HCT116 (cell line): ENCODE measurements at regions not wholly inside any gene's neighbourhood (a gene's known extent, or its start where the extent isn't known, plus 50 kb on each side); places are given as distances from the start of the nearest gene placed in this dataset.

Experiments used
- ATAC-seq: fragments of 200-7000 bp; cut with Tn5 transposase; 2 replicates; pipeline ENCODE4 v1.9.1; 2020; ENCODE audit warnings: mild to moderate bottlenecking, moderate library complexity
- BruUV-seq: library from RNA; stranded (reverse); fragments of 400-500 nt; replicated peaks from 2 replicates; lab custom pipeline; 2021; lab: Mats Ljungman, UMichigan
- CTCF ChIA-PET: fragments of 300-600 bp; sonication (Branson Sonifier 250); formaldehyde crosslinking; loops from one replicate; lab custom pipeline; 2021; ENCODE audit warnings: antibody characterized with exemption; lab: Charles Lee
- POLR2A ChIA-PET: fragments of 300-600, 350-600 bp; sonication (Branson Sonifier 250); formaldehyde crosslinking; loops from one replicate; lab custom pipeline; 2021; ENCODE audit warnings: antibody characterized with exemption; lab: Charles Lee
- RAD21 ChIA-PET, 2 experiments: fragments of 300-600 bp; sonication (Branson Sonifier 250); formaldehyde crosslinking; loops; one replicate each; lab custom pipeline; 2023; ENCODE audit warnings: low total read pairs in 2 of 2; ENCODE audit not compliant: uncharacterized antibody in 2 of 2, unreplicated experiment in 2 of 2, low non-redundant PET in 1 of 2; lab: Charles Lee
- DNase-seq: peaks from one replicate; pipeline ENCODE4 v3.0.0-alpha.2; 2010; ENCODE audit warnings: low read depth, low spot score
- H2AFZ ChIP-seq: fragments of 200-600 bp; shearing (Covaris generic), sonication (generic); 2 replicates; pipeline ENCODE4 v1.6.1; 2017; ENCODE audit warnings: low read depth, mixed run types, mixed read lengths, antibody characterized with exemption, low read length; ENCODE audit not compliant: poor library complexity, severe bottlenecking
- H3K27ac ChIP-seq: 2 replicates; pipeline ENCODE4 v1.5.1; 2012; ENCODE audit warnings: low read depth, low read length
- H3K27me3 ChIP-seq: fragments of 200-600 bp; sonication (generic); 2 replicates; pipeline ENCODE4 v1.6.1; 2016; ENCODE audit warnings: mixed run types, low read length, mixed read lengths; ENCODE audit not compliant: insufficient read depth
- H3K36me3 ChIP-seq, 2 experiments: fragments of 200-500 bp in 1 of 2; fragments of 200-600 bp in 1 of 2; sonication (Bioruptor generic) in 1 of 2; sonication (generic) in 1 of 2; 2 replicates each; pipeline versions ENCODE4 v1.5.1 to v1.6.1; 2014 to 2016; ENCODE audit warnings: low read length in 2 of 2, inconsistent platforms in 1 of 2, mixed read lengths in 1 of 2, mixed run types in 1 of 2; ENCODE audit not compliant: insufficient read depth in 2 of 2, control insufficient read depth in 1 of 2
- H3K4me1 ChIP-seq, 2 experiments: fragments of 200-600 bp in 1 of 2; sonication (generic) in 1 of 2; 2 replicates each; pipeline versions ENCODE4 v1.5.1 to v1.6.1; 2012 to 2017; ENCODE audit warnings: low read length in 2 of 2, inconsistent platforms in 1 of 2, mild to moderate bottlenecking in 1 of 2, mixed read lengths in 1 of 2, mixed run types in 1 of 2, moderate library complexity in 1 of 2; ENCODE audit not compliant: insufficient read depth in 2 of 2, control insufficient read depth in 1 of 2
- H3K4me2 ChIP-seq: fragments of 200-600 bp; sonication (generic); 2 replicates; pipeline ENCODE4 v1.6.1; 2017; ENCODE audit warnings: mixed run types, low read length, mixed read lengths
- H3K4me3 ChIP-seq, 2 experiments: fragments of 200-600 bp in 1 of 2; sonication (generic) in 1 of 2; replicated peaks in 1 of 2; 2 replicates each; pipeline ENCODE4 v1.5.1; 2011 to 2016; ENCODE audit warnings: low read length in 2 of 2, control low read depth in 1 of 2, low read depth in 1 of 2, mild to moderate bottlenecking in 1 of 2, mixed read lengths in 1 of 2, mixed run types in 1 of 2
- H3K79me2 ChIP-seq: fragments of 200-600 bp; sonication (generic); 2 replicates; pipeline ENCODE4 v1.6.1; 2017; ENCODE audit warnings: mild to moderate bottlenecking, mixed run types, low read length, moderate library complexity, mixed read lengths; ENCODE audit not compliant: insufficient read depth
- H3K9ac ChIP-seq: fragments of 200-600 bp; sonication (generic); 2 replicates; pipeline ENCODE4 v1.6.1; 2016; ENCODE audit warnings: low read length, mixed read lengths
- H3K9me2 ChIP-seq: fragments of 200-600 bp; sonication (generic), shearing (Covaris generic); 2 replicates; pipeline ENCODE4 v1.6.1; 2017; ENCODE audit warnings: mixed run types, mild to moderate bottlenecking, moderate library complexity; ENCODE audit not compliant: insufficient read depth
- H3K9me3 ChIP-seq, 2 experiments: fragments of 200-500 bp in 1 of 2; fragments of 200-600 bp in 1 of 2; sonication (Bioruptor generic) in 1 of 2; sonication (generic) in 1 of 2; 2 replicates each; pipeline ENCODE4 v1.6.1; 2014 to 2017; ENCODE audit warnings: low read length in 2 of 2, mixed read lengths in 2 of 2, inconsistent platforms in 1 of 2, low read depth in 1 of 2, mild to moderate bottlenecking in 1 of 2, mixed run types in 1 of 2, moderate library complexity in 1 of 2; ENCODE audit not compliant: control insufficient read depth in 1 of 2, insufficient read depth in 1 of 2
- H4K20me1 ChIP-seq: fragments of 200-600 bp; sonication (generic), shearing (Covaris generic); 2 replicates; pipeline ENCODE4 v1.6.1; 2017; ENCODE audit warnings: mixed run types, mild to moderate bottlenecking, moderate library complexity; ENCODE audit not compliant: insufficient read depth
- ATF3 ChIP-seq: IDR thresholded peaks from 2 replicates; pipeline ENCODE4 v1.6.1; 2012
- ELF1 ChIP-seq: IDR thresholded peaks from 2 replicates; pipeline ENCODE4 v1.6.1; 2012; ENCODE audit warnings: low read depth, borderline replicate concordance
- EZH2phosphoT487 ChIP-seq: fragments of 200-600 bp; IDR thresholded peaks from 2 replicates; pipeline ENCODE4 v1.6.1; 2018; ENCODE audit warnings: antibody characterized with exemption, borderline replicate concordance
- POLR2A ChIP-seq: IDR thresholded peaks from 2 replicates; pipeline ENCODE4 v1.7.0; 2011; ENCODE audit warnings: borderline replicate concordance; ENCODE audit not compliant: insufficient read depth, insufficient read length; ENCODE audit errors: extremely low read depth
- POLR2AphosphoS5 ChIP-seq: IDR thresholded peaks from 2 replicates; pipeline ENCODE4 v1.6.1; 2011; ENCODE audit warnings: mild to moderate bottlenecking, low read depth, low read length, moderate library complexity
- RAD21 ChIP-seq: IDR thresholded peaks from 2 replicates; pipeline ENCODE4 v1.6.1; 2012; ENCODE audit warnings: low read depth, mild to moderate bottlenecking
- SIN3A ChIP-seq: IDR thresholded peaks from 2 replicates; pipeline ENCODE4 v1.6.1; 2012; ENCODE audit warnings: low read depth
- SP1 ChIP-seq: IDR thresholded peaks from 2 replicates; pipeline ENCODE4 v1.6.1; 2012; ENCODE audit warnings: low read depth
- TCF7L2 ChIP-seq: IDR thresholded peaks from 2 replicates; pipeline ENCODE4 v1.7.0; 2011; ENCODE audit warnings: borderline replicate concordance, inconsistent platforms; ENCODE audit not compliant: insufficient read depth, insufficient read length; ENCODE audit errors: extremely low read depth
- ZBTB33 ChIP-seq: IDR thresholded peaks from 2 replicates; pipeline ENCODE4 v1.6.1; 2011; ENCODE audit warnings: mild to moderate bottlenecking, low read length, moderate library complexity; ENCODE audit not compliant: insufficient replicate concordance; ENCODE audit errors: extremely low read depth
- ZFX ChIP-seq: fragments of 450-650 bp; IDR thresholded peaks from 2 replicates; pipeline ENCODE4 v1.6.1; 2017
- ZNF274 ChIP-seq: fragments of 200-500 bp; sonication (Bioruptor generic); IDR thresholded peaks from 2 replicates; pipeline ENCODE4 v1.6.1; 2014; ENCODE audit warnings: mild to moderate bottlenecking, low read depth, low read length, inconsistent platforms
- intact Hi-C: fragments of 100-400 bp; cut with micrococcal nuclease; formaldehyde crosslinking; loops from 2 replicates; pipeline ENCODE4 v1.10.0; 2022
- TF ChIP-seq, protein P1 (sequence below), 3 experiments: fragments of 200-600 bp in 1 of 3; sonication (generic) in 1 of 3; IDR thresholded peaks in 2 of 3; conservative IDR thresholded peaks in 1 of 3; 2 replicates each; pipeline ENCODE4 v1.5.1; 2012 to 2017; ENCODE audit warnings: low read depth in 2 of 3, low read length in 2 of 3, antibody characterized with exemption in 1 of 3, borderline replicate concordance in 1 of 3, control low read depth in 1 of 3, mild to moderate bottlenecking in 1 of 3, mixed read lengths in 1 of 3, mixed run types in 1 of 3, moderate library complexity in 1 of 3; ENCODE audit not compliant: insufficient read depth in 1 of 3

GRCh38 chr12:90342081-90342480 lies 612.9 kb downstream of the CCER1 start:
- Histone ChIP-seq H3K79me2 (no peaks in the 10 kb centered on the region), H3K4me1 (no peaks in the 10 kb centered on the region), H3K27ac (no peak overlapping the region), H2AFZ (no peak overlapping the region), H3K9me2 (no peaks in the 10 kb centered on the region), H3K4me2 (no peak overlapping the region), H4K20me1 (no peaks in the 10 kb centered on the region), H3K9ac (no peak overlapping the region), H3K9me3 (no peaks in the 10 kb centered on the region), H3K4me3 (no peak overlapping the region), H3K36me3 (no peaks in the 10 kb centered on the region), H3K27me3 (no peaks in the 10 kb centered on the region)
- DNase-seq (no peak), ATAC-seq (no peak)
- no TSS peak for BruUV-seq
- TF ChIP-seq ATF3: no peak
- TF ChIP-seq ZFX: no peak
- no peak for TF ChIP-seq ZBTB33
- TF ChIP-seq POLR2AphosphoS5: no peak
- TF ChIP-seq TCF7L2: no peak
- no peak for TF ChIP-seq SIN3A
- TF ChIP-seq ZNF274: no peak
- intact Hi-C loops: no loop called here
- RAD21 ChIA-PET: no interaction called here
- POLR2A ChIA-PET: no interaction called here
- CTCF ChIA-PET: no interaction called here

DNA sequence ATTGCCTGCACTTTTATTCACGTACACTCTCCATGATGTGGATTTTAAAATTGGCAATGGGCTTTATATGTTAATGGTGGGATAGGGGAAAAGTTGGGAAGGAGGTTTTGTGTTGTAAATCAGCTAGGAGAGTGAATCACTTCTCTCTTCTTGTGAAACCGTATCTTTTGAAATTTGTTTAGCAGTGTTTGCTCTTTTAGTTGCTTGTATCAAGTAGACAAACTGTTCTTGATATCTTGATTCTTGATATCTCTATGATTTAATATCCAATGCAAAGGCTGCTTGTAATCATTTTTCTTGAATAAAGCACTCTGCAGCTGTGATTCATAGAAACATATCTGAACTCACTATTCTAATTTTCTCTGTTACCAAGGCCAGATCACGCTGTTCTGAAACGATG lies 615.1 kb downstream of the CCER1 start:
- Histone ChIP-seq H3K36me3 (no peaks in the 10 kb centered on the region), H3K9ac (no peak overlapping the region), H2AFZ (no peak overlapping the region), H3K27me3 (no peaks in the 10 kb centered on the region), H3K9me3 (no peaks in the 10 kb centered on the region), H3K4me1 (no peaks in the 10 kb centered on the region), H3K4me2 (no peak overlapping the region), H4K20me1 (no peaks in the 10 kb centered on the region), H3K27ac (no peak overlapping the region), H3K79me2 (no peaks in the 10 kb centered on the region), H3K4me3 (no peak overlapping the region), H3K9me2 (no peaks in the 10 kb centered on the region)
- DNase-seq: no peak
- ChIA-PET RAD21 (no interaction called here), POLR2A (no interaction called here), CTCF (no interaction called here)
- ATAC-seq: no peak
- intact Hi-C loops: no loop called here
- no TSS peak for BruUV-seq
- TF ChIP-seq ELF1 (no peak), SP1 (no peak), EZH2phosphoT487 (no peak), TCF7L2 (no peak), POLR2A (no peak), ZNF274 (no peak), SIN3A (no peak), ATF3 (no peak), RAD21 (no peak)
- TF ChIP-seq, protein P1, sequence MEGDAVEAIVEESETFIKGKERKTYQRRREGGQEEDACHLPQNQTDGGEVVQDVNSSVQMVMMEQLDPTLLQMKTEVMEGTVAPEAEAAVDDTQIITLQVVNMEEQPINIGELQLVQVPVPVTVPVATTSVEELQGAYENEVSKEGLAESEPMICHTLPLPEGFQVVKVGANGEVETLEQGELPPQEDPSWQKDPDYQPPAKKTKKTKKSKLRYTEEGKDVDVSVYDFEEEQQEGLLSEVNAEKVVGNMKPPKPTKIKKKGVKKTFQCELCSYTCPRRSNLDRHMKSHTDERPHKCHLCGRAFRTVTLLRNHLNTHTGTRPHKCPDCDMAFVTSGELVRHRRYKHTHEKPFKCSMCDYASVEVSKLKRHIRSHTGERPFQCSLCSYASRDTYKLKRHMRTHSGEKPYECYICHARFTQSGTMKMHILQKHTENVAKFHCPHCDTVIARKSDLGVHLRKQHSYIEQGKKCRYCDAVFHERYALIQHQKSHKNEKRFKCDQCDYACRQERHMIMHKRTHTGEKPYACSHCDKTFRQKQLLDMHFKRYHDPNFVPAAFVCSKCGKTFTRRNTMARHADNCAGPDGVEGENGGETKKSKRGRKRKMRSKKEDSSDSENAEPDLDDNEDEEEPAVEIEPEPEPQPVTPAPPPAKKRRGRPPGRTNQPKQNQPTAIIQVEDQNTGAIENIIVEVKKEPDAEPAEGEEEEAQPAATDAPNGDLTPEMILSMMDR (IDR thresholded peaks at IDR 0.05 in 2 of 3, conservative IDR thresholded peaks at IDR 0.05 in 1 of 3; ENCODE audit: borderline replicate concordance in 1 of 3, insufficient read depth in 1 of 3, low read depth in 2 of 3, low read length in 2 of 3): no peak
